HG03175 (cell line): ENCODE measurements at regions not wholly inside any gene's neighbourhood (a gene's known extent, or its start where the extent isn't known, plus 50 kb on each side); places are given as distances from the start of the nearest gene placed in this dataset.
"Not testable (repeated sequence)": the region's sequence is repeated elsewhere in the genome, so short reads cannot be mapped to it uniquely, and the experiment has no call there.

Experiments
- ATAC-seq: cut with Tn5 transposase; IDR thresholded peaks from one replicate; pipeline ENCODE4 v1.9.1; 2021; ENCODE audit warnings: mild to moderate bottlenecking, moderate library complexity; ENCODE audit not compliant: unreplicated experiment

GRCh38 chr2:216776066-216776850 is 80.9 kb upstream of the IGFBP5 start:
- ATAC-seq, result no peak

GRCh38 chr2:216775043-216775453 is 79.7 kb upstream of the IGFBP5 start:
- no peak for ATAC-seq

GRCh38 chr2:216774620-216775019 is 79.3 kb upstream of the IGFBP5 start:
- no peak for ATAC-seq

DNA sequence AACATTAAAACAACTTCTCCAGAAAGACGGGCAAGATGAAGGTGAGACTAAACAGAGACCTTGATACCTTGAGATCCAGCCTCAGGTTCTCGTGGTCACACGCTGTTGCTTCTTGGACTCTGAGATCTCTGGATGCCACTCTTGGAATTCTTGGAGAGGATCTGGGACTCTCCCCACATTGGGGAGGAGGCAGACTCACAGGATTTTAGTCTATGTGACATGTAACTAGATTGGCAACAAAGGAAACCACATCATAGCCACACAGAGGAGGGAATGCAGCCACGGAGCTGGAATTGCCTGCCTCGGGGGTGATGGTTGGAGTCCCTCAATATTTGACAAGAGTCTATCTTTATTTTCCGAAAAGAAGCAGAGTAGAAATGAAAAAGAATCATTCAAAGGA is 78.8 kb upstream of the IGFBP5 start:
- no peak for ATAC-seq

GRCh38 chr2:216773072-216773471 is 77.7 kb upstream of the IGFBP5 start:
- ATAC-seq, result no peak

- ATAC-seq, result no peak
Observed at GRCh38 chr2:216770717-216771116, 75.4 kb upstream of the IGFBP5 start.

DNA sequence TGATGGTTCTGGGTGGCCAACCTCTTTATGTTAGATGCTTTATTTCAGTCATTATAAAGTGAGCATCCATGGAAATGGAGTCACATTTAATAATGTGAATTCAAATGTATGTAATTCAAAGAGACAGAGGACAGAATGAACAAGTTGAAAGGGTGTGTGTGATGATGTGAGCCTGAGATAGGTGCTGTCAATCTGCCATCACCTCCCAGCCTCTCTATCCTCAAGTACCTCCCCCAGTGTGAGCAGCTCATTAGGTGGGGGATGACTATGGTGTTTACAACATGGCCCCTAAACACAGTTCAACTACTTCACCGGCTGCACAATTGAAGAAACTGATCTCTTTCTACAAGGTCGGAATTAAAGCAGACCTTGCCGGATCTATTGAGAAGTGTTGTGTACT is 74.7 kb upstream of the IGFBP5 start:
- no peak for ATAC-seq

DNA sequence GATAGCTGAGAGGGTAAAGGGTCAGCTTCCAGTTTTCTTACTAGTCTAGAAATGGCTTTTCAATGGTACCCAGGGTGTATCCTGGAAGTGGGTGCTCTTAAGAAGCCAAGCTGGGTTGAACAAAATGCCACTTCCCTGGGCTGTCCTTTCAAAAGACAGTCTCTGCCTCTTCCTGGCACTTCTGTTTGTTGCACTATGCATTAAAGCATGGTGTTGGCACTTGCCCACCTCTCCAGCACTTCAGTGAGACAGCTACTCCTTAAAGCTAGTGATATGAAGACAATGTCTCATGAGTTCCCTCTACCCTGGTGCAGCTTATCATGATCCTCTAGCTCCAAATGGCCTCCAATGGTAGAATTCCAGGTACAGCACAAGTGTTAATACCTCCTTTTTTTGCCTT is 74.3 kb upstream of the IGFBP5 start:
- no peak for ATAC-seq

- no peak for ATAC-seq
Observed at GRCh38 chr2:216768908-216769411, 73.6 kb upstream of the IGFBP5 start.

DNA sequence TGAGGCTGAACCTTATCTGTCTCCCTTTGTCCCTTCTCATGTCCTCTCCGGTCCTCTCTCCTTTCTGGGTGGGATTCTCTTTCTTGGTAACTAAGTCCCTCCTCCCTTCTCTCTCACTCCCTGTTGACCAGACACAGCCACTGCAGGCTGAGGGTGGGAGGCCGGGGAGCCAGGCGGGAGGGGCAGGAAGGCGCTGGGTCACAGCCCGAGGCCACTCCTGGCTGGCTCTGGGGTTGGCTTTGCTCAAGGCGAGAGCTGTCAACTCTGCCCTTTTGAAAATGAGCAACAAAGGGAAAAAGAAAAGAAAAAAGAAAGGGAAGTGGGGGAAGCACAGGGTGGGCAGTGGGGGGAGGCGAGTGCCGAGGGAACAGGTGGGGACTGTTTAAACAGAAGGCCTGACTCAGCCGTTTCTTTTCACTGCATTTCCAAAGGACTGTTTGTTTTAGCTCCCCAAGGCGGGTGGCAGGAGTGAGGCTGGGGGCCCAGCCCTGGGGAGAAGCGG is 70.5 kb upstream of the IGFBP5 start:
- no peak for ATAC-seq

DNA sequence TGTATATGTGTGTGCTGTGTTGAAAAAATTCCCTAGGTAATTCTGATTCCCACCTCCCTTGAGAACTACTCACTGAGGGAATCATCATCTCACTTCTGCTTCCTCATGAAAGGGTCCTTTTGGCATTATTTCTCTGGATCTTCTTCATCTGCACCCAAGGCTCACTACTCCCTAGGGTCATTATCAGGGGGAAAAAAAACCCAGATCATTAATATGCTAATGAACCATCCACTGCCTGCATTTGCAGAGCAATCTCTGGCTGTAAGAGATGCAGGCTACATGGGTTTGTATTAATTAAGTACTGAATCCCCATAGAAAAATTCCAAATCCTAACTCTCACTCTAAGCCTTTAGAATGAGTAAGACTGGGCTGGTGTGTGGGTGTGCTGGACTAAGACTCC is 68.0 kb upstream of the IGFBP5 start:
- ATAC-seq, result no peak

GRCh38 chr2:216761809-216762208 is 66.5 kb upstream of the IGFBP5 start:
- no peak for ATAC-seq

DNA sequence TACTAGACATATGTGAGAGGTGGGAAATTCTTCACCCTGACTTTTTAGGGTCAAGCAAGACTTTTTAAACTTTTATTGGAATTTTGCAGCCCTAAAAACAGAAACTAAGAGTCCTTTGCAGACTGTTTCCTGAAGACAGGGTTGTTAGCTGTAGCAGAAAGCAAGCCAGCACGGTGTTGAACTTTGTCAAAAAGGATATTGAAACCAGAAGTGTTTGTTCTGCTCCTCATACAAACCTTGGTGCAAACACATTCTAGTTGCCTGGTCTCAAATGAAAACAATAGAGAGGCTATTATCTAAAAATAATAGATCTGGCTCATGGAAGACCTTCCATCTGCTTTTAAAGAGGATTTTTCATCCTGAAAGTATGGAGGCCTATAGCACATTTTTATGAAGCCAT is 65.8 kb upstream of the IGFBP5 start:
- ATAC-seq, result no peak

GRCh38 chr2:216758256-216759155 is 63.2 kb upstream of the IGFBP5 start:
- no peak for ATAC-seq

GRCh38 chr2:216757532-216757931 is 62.2 kb upstream of the IGFBP5 start:
- ATAC-seq, result no peak

DNA sequence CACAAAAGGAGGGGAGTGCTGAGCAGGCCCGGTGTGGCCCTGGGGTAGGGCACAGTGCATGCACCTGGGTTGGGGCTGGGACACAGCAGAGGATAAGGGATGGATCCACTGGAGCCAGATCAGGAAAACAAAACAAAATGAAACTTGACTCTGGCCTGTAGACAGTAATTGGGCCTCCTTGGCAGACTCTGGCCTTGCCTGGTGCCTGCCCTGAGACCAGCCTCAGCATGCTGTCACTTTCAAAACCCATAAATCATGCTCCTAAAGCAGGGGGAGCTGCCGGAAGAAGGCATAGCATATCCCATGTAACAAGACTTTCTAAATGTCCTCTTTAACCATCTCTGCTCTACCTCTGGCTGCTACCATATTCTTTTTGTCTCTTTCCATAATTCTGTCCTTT is 61.1 kb upstream of the IGFBP5 start:
- ATAC-seq, result no peak

DNA sequence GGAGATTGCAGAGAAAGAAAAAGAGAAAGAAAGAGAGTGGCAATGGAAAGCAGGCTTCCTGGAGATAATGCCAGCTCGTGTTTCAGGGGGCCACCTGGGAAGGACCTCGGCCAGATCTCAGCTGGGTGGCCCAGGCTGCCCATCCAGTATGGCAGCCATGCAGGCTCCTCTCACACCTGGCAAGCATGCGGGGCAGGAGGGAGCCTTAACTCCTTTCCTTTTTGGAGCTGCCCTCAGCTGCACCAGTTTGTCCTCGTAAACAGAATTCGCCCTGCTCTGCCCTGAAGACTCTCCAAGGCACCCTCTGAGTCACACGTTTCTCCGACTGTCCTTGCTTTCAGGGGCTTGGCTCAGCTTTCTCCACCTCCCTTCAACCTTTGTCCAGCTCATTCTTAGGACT is 59.5 kb upstream of the IGFBP5 start:
- ATAC-seq, result no peak

- ATAC-seq, result no peak
Observed at GRCh38 chr2:216754336-216754735, 59.0 kb upstream of the IGFBP5 start.

DNA sequence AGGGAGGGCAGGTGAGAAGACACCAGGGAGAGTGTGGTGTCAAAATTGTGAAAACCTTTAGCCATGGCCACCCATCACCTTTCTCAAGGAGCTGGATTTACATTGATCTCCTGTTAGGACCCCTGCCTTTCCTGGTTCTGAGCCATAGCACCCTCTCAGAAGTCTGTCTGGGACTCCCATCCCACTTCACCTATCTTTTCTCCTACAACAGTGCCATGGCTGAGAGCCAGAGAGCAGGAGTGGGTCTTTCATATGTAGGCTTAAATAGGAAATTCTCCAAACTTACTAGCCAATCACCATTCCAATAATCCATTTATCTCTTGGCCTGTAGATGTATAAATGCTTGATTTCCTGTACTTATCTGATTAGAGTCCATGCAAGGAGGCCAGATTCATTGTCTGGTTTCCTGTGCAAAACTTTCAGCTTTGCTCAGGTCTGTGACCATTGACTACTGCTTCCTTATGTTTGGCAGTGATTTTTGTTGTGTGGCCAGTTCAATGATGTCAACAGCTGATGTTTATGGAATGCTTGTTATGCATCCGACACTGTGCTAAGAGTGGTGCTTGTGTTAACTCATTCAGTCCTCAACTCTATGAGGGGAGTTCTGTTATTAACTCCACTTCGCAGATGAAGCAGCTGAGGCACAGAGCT is 57.6 kb upstream of the IGFBP5 start:
- ATAC-seq, result no peak

- not testable (repeated sequence) for ATAC-seq
Observed at GRCh38 chr2:216750750-216751149, 55.4 kb upstream of the IGFBP5 start.

- not testable (repeated sequence) for ATAC-seq
Observed at GRCh38 chr2:216746268-216746667, 50.9 kb upstream of the IGFBP5 start.
